Stimulated activated CD4-positive, alpha-beta T cell treated with anti-CD3 and anti-CD28 coated beads, Interleukin-1b, Interleukin-23, amount 100 ng/mL, for 48 hours (primary cell): ENCODE measurements at regions not wholly inside any gene's neighbourhood (a gene's known extent, or its start where the extent isn't known, plus 50 kb on each side); places are given as distances from the start of the nearest gene placed in this dataset.

Source experiments
- DNase-seq: peaks from one replicate; pipeline ENCODE4 v3.0.0-alpha.2; 2020

GRCh38 chr16:6644916-6645315 lies 687.7 kb upstream of the RBFOX1 start:
- DNase-seq: no peak

GRCh38 chr16:6643080-6643686 lies 689.5 kb upstream of the RBFOX1 start:
- peak; percentile 22 for DNase-seq

- DNase-seq: no peak
These were observed 690.4 kb upstream of the RBFOX1 start for GRCh38 chr16:6642271-6642670.

GRCh38 chr16:6641091-6641490 lies 691.6 kb upstream of the RBFOX1 start:
- no peak for DNase-seq

- DNase-seq: no peak
These were observed 696.2 kb upstream of the RBFOX1 start for GRCh38 chr16:6636457-6636856.

- DNase-seq: no peak
These were observed 698.5 kb upstream of the RBFOX1 start for GRCh38 chr16:6634151-6634550.

- DNase-seq: no peak
These were observed 699.2 kb upstream of the RBFOX1 start for GRCh38 chr16:6633456-6633855.

GRCh38 chr16:6629110-6629509 lies 703.5 kb upstream of the RBFOX1 start:
- DNase-seq: no peak

GRCh38 chr16:6625606-6626005 lies 707.0 kb upstream of the RBFOX1 start:
- no peak for DNase-seq

GRCh38 chr16:6618874-6619273 lies 713.8 kb upstream of the RBFOX1 start:
- DNase-seq: no peak

- DNase-seq: no peak
These were observed 715.9 kb upstream of the RBFOX1 start for GRCh38 chr16:6616746-6617145.

GRCh38 chr16:6615636-6616035 lies 717.0 kb upstream of the RBFOX1 start:
- no peak for DNase-seq

- DNase-seq: no peak
These were observed 721.1 kb upstream of the RBFOX1 start for GRCh38 chr16:6611535-6611934.

GRCh38 chr16:6605490-6605889 lies 727.2 kb upstream of the RBFOX1 start:
- DNase-seq: no peak

GRCh38 chr16:6603780-6604325 lies 728.8 kb upstream of the RBFOX1 start:
- no peak for DNase-seq

- no peak for DNase-seq
These were observed 730.2 kb upstream of the RBFOX1 start for GRCh38 chr16:6602405-6602804.

- DNase-seq: no peak
These were observed 732.5 kb upstream of the RBFOX1 start for GRCh38 chr16:6600167-6600566.

- no peak for DNase-seq
These were observed 738.8 kb upstream of the RBFOX1 start for GRCh38 chr16:6593799-6594198.

GRCh38 chr16:6576606-6577005 lies 756.0 kb upstream of the RBFOX1 start:
- DNase-seq: no peak

GRCh38 chr16:6576113-6576512 lies 756.5 kb upstream of the RBFOX1 start:
- DNase-seq: no peak

- no peak for DNase-seq
These were observed 758.5 kb upstream of the RBFOX1 start for GRCh38 chr16:6574146-6574545.

- DNase-seq: no peak
These were observed 759.1 kb upstream of the RBFOX1 start for GRCh38 chr16:6573577-6573976.

- no peak for DNase-seq
These were observed 761.6 kb upstream of the RBFOX1 start for GRCh38 chr16:6571044-6571443.

GRCh38 chr16:6570530-6570929 lies 762.1 kb upstream of the RBFOX1 start:
- no peak for DNase-seq

- no peak for DNase-seq
These were observed 769.7 kb upstream of the RBFOX1 start for GRCh38 chr16:6562986-6563385.
